GM23338 (cell line): ENCODE measurements at regions not wholly inside any gene's neighbourhood (a gene's known extent, or its start where the extent isn't known, plus 50 kb on each side); places are given as distances from the start of the nearest gene placed in this dataset.

Experiments used
- CREB1 ChIP-seq: fragments of 250-450 bp; sonication (Bioruptor Pico); IDR thresholded peaks from 2 replicates; pipeline ENCODE4 v1.5.0; 2020; ENCODE audit warnings: low read depth, mild to moderate bottlenecking, moderate library complexity
- CTCF ChIP-seq, 2 experiments: fragments of 200-600 bp in 1 of 2; sonication (generic) in 1 of 2; conservative IDR thresholded peaks; 2 replicates each; pipeline versions ENCODE4 v1.5.1 to v1.6.1; 2016 to 2017; ENCODE audit warnings: antibody characterized with exemption in 2 of 2, low read depth in 2 of 2, mild to moderate bottlenecking in 2 of 2, moderate library complexity in 1 of 2
- EZH2 ChIP-seq: fragments of 200-600 bp; sonication (generic); IDR thresholded peaks from one replicate; pipeline ENCODE4 v1.8.0; 2017; ENCODE audit warnings: antibody characterized with exemption, mild to moderate bottlenecking, low read depth; ENCODE audit not compliant: unreplicated experiment
- EZH2phosphoT487 ChIP-seq: fragments of 200-600 bp; sonication (generic); IDR thresholded peaks from one replicate; pipeline ENCODE4 v1.8.1; 2018; ENCODE audit warnings: antibody characterized with exemption; ENCODE audit not compliant: unreplicated experiment
- JUNB ChIP-seq: IDR thresholded peaks from one replicate; pipeline ENCODE4 v1.6.1; 2016; ENCODE audit warnings: antibody characterized with exemption; ENCODE audit not compliant: unreplicated experiment
- POLR2AphosphoS5 ChIP-seq: IDR thresholded peaks from 2 replicates; pipeline ENCODE4 v1.6.1; 2016; ENCODE audit warnings: antibody characterized with exemption, low read depth
- REST ChIP-seq: IDR thresholded peaks from one replicate; pipeline ENCODE4 v1.6.1; 2018; ENCODE audit warnings: antibody characterized with exemption; ENCODE audit not compliant: unreplicated experiment
- STAT1 ChIP-seq: IDR thresholded peaks from one replicate; pipeline ENCODE4 v1.6.1; 2016; ENCODE audit warnings: antibody characterized with exemption; ENCODE audit not compliant: unreplicated experiment
- ZNF462 ChIP-seq: fragments of 250-450 bp; sonication (Bioruptor Pico); IDR thresholded peaks from 2 replicates; pipeline ENCODE4 v1.5.0; 2020; ENCODE audit warnings: mild to moderate bottlenecking, moderate library complexity

GRCh38 chr1:96997717-96998116 is 276.1 kb downstream of the PTBP2 start:
- TF ChIP-seq CTCF (conservative IDR thresholded peaks at IDR 0.05; ENCODE audit: low read depth in 2 of 2) (no peak), EZH2 (no peak), EZH2phosphoT487 (no peak), REST (no peak), CREB1 (no peak), POLR2AphosphoS5 (no peak), JUNB (no peak), STAT1 (no peak), ZNF462 (no peak)
